HT-29 (cell line): ENCODE measurements at regions not wholly inside any gene's neighbourhood (a gene's known extent, or its start where the extent isn't known, plus 50 kb on each side); places are given as distances from the start of the nearest gene placed in this dataset.
"Not testable (repeated sequence)": the region's sequence is repeated elsewhere in the genome, so short reads cannot be mapped to it uniquely, and the experiment has no call there.

Experiments
- DNase-seq: peaks from one replicate; pipeline ENCODE4 v3.0.0-alpha.2; 2015; ENCODE audit warnings: low spot score

DNA sequence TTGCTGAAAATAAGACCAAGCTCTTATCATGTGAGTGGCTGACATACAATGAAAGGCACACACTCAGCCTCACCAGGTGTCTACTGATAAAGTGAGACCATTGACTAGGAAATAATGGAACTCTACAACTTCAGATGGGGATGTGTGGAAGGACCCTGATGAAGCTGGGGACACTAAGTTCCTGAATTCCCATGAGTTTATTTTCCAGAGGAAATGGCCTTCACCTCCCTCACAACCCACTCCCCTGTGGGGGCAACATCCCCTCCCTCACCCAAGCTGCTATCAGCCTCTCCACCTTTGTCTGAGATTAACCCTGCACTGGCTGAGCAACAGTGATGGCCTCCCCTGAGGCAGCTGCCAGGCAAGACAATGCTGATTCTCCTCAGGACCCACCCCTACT lies 55.2 kb upstream of the SMARCAD1 start:
- no peak for DNase-seq

DNA sequence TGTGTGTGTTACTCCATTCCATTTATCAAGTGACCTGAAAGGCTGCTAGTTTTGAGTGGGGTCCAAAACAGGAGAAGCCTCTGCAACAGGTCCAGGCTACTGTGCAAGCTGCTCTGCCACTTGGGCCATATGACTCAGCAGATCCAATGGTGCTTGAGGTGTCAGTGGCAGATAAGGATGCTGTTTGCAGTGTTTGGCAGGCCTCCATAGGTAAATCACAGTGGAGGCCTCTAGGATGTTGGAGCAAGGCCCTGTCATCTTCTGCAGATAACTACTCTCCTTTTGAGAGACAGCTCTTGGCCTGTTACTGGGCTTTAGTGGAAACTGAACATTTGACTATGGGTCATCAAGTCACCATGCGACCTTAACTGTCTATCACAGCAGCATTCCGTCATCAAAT lies 52.3 kb upstream of the SMARCAD1 start:
- not testable (repeated sequence) for DNase-seq

DNA sequence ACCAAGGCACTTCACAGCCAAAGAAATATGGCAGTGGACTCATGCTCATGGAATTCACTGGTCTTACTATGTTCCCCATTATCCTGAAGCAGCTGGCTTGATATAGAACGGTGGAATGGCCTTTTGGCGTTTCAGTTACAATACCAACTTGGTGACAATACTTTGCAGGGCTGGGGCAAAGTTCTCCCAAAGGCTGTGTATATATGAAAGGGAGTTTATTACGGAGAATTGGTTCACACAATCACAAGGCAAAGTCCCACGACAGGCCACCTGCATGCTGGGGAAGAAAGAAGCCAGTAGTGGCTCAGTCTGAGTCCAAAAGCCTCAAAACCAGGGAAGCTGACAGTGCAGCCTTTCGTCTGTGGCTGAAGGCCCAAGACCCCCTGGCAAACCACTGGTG lies 50.8 kb upstream of the SMARCAD1 start:
- DNase-seq: no peak
